Endothelial cell (in vitro differentiated cells): ENCODE measurements at regions not wholly inside any gene's neighbourhood (a gene's known extent, or its start where the extent isn't known, plus 50 kb on each side); places are given as distances from the start of the nearest gene placed in this dataset.

Experiments
- DNase-seq: peaks from one replicate; pipeline ENCODE4 v3.0.0; 2021; ENCODE audit warnings: low spot score
- H3K27ac Mint-ChIP-seq: one replicate; pipeline ENCODE4 v1.8.0; 2021; ENCODE audit warnings: mixed read lengths, inconsistent platforms; ENCODE audit not compliant: unreplicated experiment
- H3K27me3 Mint-ChIP-seq: one replicate; pipeline ENCODE4 v1.8.0; 2021; ENCODE audit warnings: mild to moderate bottlenecking, moderate library complexity, mixed read lengths, inconsistent platforms; ENCODE audit not compliant: unreplicated experiment
- H3K36me3 Mint-ChIP-seq: one replicate; pipeline ENCODE4 v1.8.0; 2021; ENCODE audit warnings: mild to moderate bottlenecking, low read depth, mixed read lengths, inconsistent platforms; ENCODE audit not compliant: unreplicated experiment
- H3K4me1 Mint-ChIP-seq: one replicate; pipeline ENCODE4 v1.8.0; 2021; ENCODE audit warnings: mild to moderate bottlenecking, mixed read lengths, inconsistent platforms; ENCODE audit not compliant: unreplicated experiment
- H3K4me3 Mint-ChIP-seq: one replicate; pipeline ENCODE4 v1.8.0; 2021; ENCODE audit warnings: mild to moderate bottlenecking, mixed read lengths, inconsistent platforms; ENCODE audit not compliant: unreplicated experiment
- H3K9me3 Mint-ChIP-seq: one replicate; pipeline ENCODE4 v1.8.0; 2021; ENCODE audit warnings: mixed read lengths, inconsistent platforms; ENCODE audit not compliant: unreplicated experiment
- TF ChIP-seq, protein P1 (sequence below): fragments of 200-600 bp; sonication (generic); IDR thresholded peaks from one replicate; pipeline ENCODE4 v1.5.0; 2021; ENCODE audit warnings: antibody characterized with exemption; ENCODE audit not compliant: unreplicated experiment

DNA sequence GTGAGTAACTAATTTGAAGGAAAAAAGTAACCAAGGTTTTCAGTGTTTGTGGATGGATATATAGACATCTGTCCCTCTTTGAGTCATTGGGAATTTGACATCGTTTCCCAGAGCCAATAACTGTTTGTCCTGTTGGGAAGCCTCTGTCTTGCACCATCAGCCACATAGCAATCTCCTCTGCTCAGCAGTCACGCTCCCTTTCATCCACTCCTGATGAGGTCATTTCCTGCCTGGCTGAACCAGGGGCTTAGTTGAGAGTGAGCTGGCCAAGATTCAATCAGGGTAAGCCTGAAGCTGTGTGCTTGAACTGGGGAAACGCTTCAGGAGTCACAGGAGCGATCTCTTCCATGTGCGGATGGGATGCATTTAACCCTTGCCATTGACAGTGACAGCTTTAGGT lies 121.5 kb upstream of the FOXQ1 start:
- no peak overlapping the region for H3K27ac Mint-ChIP-seq
- no peaks in the 10 kb centered on the region for H3K27me3 Mint-ChIP-seq
- H3K4me1 Mint-ChIP-seq: no peaks in the 10 kb centered on the region
- TF ChIP-seq, protein P1, sequence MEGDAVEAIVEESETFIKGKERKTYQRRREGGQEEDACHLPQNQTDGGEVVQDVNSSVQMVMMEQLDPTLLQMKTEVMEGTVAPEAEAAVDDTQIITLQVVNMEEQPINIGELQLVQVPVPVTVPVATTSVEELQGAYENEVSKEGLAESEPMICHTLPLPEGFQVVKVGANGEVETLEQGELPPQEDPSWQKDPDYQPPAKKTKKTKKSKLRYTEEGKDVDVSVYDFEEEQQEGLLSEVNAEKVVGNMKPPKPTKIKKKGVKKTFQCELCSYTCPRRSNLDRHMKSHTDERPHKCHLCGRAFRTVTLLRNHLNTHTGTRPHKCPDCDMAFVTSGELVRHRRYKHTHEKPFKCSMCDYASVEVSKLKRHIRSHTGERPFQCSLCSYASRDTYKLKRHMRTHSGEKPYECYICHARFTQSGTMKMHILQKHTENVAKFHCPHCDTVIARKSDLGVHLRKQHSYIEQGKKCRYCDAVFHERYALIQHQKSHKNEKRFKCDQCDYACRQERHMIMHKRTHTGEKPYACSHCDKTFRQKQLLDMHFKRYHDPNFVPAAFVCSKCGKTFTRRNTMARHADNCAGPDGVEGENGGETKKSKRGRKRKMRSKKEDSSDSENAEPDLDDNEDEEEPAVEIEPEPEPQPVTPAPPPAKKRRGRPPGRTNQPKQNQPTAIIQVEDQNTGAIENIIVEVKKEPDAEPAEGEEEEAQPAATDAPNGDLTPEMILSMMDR: no peak
- DNase-seq: no peak
- no peaks in the 10 kb centered on the region for H3K9me3 Mint-ChIP-seq
- no peaks in the 10 kb centered on the region for H3K36me3 Mint-ChIP-seq
- H3K4me3 Mint-ChIP-seq: no peak overlapping the region

DNA sequence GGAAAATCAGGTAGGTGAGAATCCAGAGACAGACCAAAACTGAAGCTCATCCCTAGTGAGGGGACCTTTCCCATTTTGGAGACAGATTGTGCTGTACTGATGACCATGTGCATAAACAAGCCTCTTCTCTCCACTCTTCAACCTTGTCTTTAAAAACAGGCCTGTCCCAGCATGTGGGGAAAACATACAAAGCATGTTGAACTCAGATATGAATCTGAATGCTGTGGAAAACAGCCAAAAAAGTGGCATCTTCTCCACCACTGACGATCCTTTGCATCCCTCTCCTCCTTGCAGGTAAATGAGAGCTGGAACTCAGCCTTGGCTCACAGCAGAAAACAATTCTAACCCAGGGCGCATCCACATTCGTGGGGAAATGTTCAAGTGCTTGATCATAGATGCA lies 123.7 kb upstream of the FOXQ1 start:
- Mint-ChIP-seq H3K4me3 (no peak overlapping the region), H3K27ac (no peak overlapping the region), H3K27me3 (no peaks in the 10 kb centered on the region), H3K9me3 (no peaks in the 10 kb centered on the region), H3K4me1 (no peaks in the 10 kb centered on the region), H3K36me3 (no peaks in the 10 kb centered on the region)
- TF ChIP-seq, protein P1: no peak
- DNase-seq: no peak

DNA sequence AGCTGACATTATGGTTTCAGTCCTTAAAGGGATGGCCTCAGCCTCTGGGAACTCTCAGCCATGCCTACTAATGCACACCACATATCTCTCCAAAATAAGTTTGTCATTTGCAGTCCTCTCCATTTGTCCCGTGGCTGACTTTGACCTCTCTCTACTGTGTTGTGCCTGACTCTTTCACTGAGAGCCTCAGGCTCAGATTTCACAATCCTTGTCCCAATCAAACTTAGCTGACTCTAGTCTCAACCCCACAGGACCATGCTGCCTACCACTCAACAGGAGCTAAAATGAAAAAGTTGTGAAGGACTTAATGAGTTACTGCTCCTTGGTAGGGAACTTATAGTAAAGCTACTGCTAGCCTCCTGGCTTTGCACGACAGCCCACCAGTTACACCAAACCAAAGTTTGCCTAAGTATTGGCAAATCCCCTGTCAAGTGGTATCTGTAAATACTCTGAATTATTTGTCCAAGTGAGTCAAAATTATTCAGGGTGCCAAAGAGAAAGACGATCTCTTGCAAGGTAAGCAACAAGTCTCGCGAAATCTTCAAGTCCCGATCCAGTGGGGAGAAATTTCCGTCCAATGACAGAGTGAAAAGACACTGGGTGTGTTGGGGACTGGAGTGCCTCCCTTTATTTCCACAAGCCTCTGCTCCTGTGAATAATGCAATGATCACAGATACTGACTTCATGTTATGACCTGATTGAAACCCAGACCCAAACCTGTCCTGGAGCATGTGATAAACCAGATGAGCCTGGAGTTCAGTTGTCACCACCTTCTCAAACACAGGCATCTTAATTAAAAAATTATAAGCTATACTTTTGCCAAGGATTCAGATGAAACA lies 124.4 kb upstream of the FOXQ1 start:
- no peak for DNase-seq
- no peak overlapping the region for H3K4me3 Mint-ChIP-seq
- H3K36me3 Mint-ChIP-seq: no peaks in the 10 kb centered on the region
- no peak overlapping the region for H3K27ac Mint-ChIP-seq
- no peaks in the 10 kb centered on the region for H3K27me3 Mint-ChIP-seq
- TF ChIP-seq, protein P1: no peak
- no peaks in the 10 kb centered on the region for H3K4me1 Mint-ChIP-seq
- H3K9me3 Mint-ChIP-seq: no peaks in the 10 kb centered on the region

DNA sequence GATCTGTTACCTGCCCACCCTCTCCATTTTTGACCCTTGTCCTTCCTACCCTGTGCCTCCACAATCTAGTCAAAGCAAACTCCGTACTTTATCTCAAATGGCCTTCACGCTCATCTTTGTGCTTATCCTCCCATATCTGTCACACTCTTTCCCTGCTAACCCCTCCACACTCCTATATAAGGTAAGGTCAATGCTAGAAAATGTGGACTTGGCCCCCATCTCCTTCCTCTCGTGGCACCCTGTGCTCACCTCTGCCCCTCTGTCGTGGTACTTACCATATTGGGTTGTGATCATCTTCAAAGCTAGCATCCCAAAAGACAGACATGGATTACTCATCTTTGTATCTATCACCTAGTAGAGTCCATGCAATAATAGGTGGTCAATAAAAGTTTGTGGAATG lies 127.6 kb upstream of the FOXQ1 start:
- no peaks in the 10 kb centered on the region for H3K4me1 Mint-ChIP-seq
- H3K27ac Mint-ChIP-seq: no peak overlapping the region
- TF ChIP-seq, protein P1: no peak
- DNase-seq: no peak
- H3K9me3 Mint-ChIP-seq: no peaks in the 10 kb centered on the region
- no peak overlapping the region for H3K4me3 Mint-ChIP-seq
- no peaks in the 10 kb centered on the region for H3K36me3 Mint-ChIP-seq
- no peaks in the 10 kb centered on the region for H3K27me3 Mint-ChIP-seq

DNA sequence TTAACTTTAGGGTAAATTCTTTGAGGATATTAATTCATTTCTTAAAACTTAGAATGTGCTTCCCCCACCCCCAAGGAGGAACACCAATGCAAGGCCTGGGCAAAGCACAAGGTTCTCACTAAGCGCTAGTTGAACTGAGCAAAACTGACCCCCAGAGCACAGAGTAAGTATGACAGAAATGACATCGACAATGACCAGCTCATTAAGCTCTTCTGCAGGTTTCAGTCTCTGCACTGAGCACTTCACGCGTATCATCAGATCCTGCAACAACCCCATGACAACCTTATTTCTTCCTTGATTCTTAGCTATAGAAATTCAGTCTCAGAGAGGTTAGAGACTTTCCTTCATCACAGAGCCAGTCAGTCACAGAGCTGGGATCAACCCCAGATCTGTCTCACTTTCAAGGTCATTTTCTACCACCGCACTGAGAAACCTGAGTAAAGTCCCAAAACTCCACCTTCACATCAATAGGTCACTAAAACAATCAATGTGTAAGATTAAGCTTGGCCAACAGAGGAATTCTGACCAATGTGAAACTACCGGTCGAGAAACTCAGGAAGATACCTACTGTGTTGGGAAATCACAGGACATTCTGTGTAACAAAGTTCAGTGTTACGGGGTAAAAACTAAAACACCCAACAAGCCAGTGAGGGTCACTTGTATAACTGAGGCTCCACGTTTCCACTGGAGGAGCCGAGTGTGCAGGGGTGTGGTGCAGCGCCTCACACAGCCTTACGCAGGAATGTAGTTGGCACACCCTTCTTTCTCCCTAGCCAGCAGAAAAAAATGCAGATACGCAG lies 129.0 kb upstream of the FOXQ1 start:
- H3K4me1 Mint-ChIP-seq: no peaks in the 10 kb centered on the region
- no peak for DNase-seq
- no peak overlapping the region for H3K4me3 Mint-ChIP-seq
- TF ChIP-seq, protein P1: no peak
- no peaks in the 10 kb centered on the region for H3K27me3 Mint-ChIP-seq
- no peaks in the 10 kb centered on the region for H3K9me3 Mint-ChIP-seq
- H3K27ac Mint-ChIP-seq: no peak overlapping the region
- no peaks in the 10 kb centered on the region for H3K36me3 Mint-ChIP-seq
